Prostate gland (tissue), 2 donors: ENCODE measurements at regions not wholly inside any gene's neighbourhood (a gene's known extent, or its start where the extent isn't known, plus 50 kb on each side); places are given as distances from the start of the nearest gene placed in this dataset.

Experiments used
- POLR2A ChIP-seq: fragments of 450-650 bp; IDR thresholded peaks from one replicate; pipeline ENCODE4 v1.6.1; 2016; ENCODE audit warnings: antibody characterized with exemption, mild to moderate bottlenecking
- POLR2AphosphoS5 ChIP-seq: sonication (generic); formaldehyde crosslinking; IDR thresholded peaks from one replicate; pipeline ENCODE4 v1.6.1; 2017; ENCODE audit warnings: antibody characterized with exemption
- TF ChIP-seq, protein P1 (sequence below), 4 experiments: fragments of 200-600 bp in 2 of 4; fragments of 450-650 bp in 2 of 4; sonication (generic) in 2 of 4; IDR thresholded peaks; 1 replicate in 3 of 4; 2 replicates in 1 of 4; pipeline ENCODE4 v1.5.1; 2016 to 2019; ENCODE audit warnings: antibody characterized with exemption in 4 of 4, mild to moderate bottlenecking in 2 of 4, moderate library complexity in 2 of 4

DNA sequence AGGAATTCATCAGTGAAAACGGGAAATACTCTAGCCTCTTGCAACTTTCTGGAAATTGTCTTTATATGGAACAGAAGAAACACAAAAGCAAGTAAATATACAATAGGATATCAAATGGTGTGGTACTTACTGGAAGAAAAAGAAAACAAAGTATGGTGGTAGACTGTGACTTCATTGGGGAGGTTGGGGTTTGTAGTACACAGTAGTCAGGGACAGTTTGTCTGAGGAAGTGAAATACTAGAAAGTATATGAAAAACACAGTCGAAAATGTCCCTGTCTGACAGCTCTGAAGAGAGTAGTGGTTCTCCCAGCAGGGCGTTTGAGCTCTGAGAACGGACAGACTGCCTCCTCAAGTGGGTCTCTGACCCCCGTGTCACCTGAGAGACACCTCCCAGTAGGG, 390.0 kb upstream of the NWD2 start:
- no peak for TF ChIP-seq POLR2AphosphoS5
- TF ChIP-seq, protein P1, sequence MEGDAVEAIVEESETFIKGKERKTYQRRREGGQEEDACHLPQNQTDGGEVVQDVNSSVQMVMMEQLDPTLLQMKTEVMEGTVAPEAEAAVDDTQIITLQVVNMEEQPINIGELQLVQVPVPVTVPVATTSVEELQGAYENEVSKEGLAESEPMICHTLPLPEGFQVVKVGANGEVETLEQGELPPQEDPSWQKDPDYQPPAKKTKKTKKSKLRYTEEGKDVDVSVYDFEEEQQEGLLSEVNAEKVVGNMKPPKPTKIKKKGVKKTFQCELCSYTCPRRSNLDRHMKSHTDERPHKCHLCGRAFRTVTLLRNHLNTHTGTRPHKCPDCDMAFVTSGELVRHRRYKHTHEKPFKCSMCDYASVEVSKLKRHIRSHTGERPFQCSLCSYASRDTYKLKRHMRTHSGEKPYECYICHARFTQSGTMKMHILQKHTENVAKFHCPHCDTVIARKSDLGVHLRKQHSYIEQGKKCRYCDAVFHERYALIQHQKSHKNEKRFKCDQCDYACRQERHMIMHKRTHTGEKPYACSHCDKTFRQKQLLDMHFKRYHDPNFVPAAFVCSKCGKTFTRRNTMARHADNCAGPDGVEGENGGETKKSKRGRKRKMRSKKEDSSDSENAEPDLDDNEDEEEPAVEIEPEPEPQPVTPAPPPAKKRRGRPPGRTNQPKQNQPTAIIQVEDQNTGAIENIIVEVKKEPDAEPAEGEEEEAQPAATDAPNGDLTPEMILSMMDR (IDR thresholded peaks at IDR 0.05): no peak
- TF ChIP-seq POLR2A: no peak
